GM19238 (cell line): ENCODE measurements at regions not wholly inside any gene's neighbourhood (a gene's known extent, or its start where the extent isn't known, plus 50 kb on each side); places are given as distances from the start of the nearest gene placed in this dataset.

Experiments used
- DNase-seq: peaks from one replicate; pipeline ENCODE4 v3.0.0; 2011; ENCODE audit warnings: low spot score; ENCODE audit not compliant: insufficient read length

- no peak for DNase-seq
Measured at GRCh38 chr11:123258877-123259276, 63.8 kb upstream of the CLMP start.

- no peak for DNase-seq
Measured at GRCh38 chr11:123257370-123257769, 62.3 kb upstream of the CLMP start.

DNA sequence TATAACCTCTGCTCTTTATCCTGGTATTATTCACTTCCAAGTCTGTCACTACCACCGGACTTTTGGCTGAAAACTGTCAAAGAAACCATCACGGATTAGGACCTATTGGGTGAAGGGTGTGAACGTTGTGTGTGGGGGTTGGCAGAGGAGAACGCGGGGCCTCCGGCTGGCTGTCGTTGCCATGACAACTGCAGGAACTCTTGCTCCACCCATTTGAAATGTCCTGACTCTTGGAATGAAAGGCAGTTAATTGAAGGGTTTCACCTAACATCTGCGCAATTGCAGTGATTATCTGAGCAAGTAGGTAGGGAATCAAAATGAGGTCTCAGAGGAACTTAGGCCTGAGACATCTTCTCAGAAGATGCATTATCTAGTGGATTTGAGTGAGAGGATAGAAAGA lies 60.9 kb upstream of the CLMP start:
- DNase-seq, result no peak

DNA sequence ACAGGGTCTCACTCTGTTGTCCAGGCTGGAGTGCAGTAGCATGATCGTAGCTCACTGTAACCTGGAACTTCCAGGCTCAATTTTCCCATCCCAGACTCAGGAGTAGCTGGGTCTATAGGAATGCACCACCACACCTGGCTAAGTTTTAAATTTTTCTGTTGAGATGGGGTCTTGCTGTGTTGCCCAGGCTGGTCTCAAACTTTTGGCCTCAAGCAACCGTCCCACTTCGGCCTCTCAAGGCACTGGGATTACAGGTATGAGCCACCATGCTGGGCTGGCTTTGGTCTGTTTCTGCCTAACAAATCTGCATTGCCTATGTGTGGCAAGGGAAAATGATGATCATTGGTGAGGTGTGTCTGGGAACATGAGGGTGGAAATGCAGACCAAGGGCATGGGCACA lies 59.3 kb upstream of the CLMP start:
- no peak for DNase-seq

DNA sequence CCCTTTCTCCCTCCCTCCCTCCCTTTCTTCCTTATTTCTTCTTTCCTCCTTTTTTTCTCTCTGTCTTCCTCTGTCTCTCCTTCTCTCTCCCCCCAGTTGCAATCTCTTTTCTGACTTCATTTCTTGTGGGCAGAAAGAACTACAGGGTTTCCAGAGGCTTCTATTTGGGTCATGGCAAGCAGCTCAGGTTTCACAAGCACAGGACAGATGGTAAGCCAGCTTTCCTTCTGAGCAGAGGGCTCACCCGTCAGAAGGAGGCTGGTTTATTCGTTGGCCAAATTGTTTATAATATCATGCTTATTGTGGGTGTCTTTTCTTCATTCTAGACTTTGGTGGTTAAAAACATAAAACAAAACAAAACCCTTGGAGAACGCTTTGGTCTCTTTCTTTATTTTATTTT lies 58.9 kb upstream of the CLMP start:
- no peak for DNase-seq

DNA sequence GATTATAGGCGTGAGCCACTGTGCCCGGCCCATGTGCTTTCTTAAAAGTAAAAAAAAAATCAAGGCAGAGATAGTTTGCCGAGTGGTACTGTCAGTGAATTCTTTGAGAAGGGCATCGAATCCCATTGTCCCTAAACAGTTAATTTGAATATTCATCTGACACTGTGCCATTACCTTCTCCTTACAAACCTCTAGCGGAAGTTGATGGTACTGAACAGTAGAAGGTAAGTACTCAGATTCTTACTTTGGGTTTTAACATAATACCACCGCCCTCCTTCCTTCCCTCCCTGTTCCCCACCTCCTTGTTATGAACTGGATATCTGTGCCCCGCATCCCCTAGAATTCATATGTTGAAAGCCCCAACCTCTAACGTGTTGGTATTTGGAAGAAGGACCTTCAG lies 58.2 kb upstream of the CLMP start:
- no peak for DNase-seq

GRCh38 chr11:123251657-123252344 lies 56.8 kb upstream of the CLMP start:
- no peak for DNase-seq

DNA sequence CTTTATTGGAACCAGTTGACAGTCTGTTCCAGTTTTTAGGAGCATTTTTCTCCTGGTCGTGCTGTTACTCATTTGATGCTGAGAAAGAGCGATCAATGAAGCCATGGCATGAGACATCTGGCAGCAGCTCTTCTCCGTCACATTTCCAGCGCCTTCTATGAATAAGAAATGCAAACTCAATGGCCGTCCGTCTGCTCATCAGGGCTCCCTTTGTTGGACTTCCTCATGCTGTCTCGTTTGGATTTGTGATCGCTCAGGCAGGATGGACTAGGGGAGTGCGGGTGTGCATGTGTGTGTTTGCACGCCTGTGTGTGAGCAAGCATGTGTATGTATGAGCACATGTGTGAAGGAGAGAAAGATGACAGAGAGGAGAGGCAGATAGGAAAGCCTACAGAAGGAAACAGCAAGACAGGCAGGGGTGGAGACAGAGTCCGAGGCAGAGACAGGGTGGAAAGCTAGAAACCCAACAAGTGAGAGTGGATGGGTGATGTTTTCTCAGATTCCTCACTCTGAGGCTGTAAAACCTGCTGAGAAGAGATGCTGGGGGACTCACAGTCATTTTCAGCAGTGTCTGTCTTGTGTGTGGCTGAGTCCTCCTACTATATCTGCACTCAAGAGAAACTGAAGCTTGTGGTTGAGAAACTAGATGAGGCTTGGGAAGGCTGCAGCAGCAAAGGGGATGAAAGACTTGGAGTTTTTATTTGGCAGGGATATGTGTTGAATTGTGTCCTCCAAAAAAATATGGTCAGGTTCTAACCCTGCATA lies 56.0 kb upstream of the CLMP start:
- no peak for DNase-seq

GRCh38 chr11:123249354-123249753 lies 54.3 kb upstream of the CLMP start:
- no peak for DNase-seq

- DNase-seq, result no peak
Measured at GRCh38 chr11:123247813-123248379, 52.8 kb upstream of the CLMP start.

DNA sequence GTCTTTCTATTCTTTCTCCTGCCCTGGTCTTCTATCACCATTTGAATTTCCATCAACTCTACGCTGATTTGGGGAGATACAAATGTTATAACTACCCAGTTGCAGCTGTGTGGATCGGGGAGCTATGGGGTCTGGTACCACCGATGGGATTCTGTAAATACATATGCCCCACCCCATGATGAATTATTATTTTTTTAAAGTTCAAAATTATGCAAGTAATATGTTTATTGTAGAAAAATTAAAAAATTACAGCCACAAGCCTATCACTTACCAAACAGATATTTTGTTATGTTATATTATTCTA lies 52.4 kb upstream of the CLMP start:
- no peak for DNase-seq

GRCh38 chr11:123246749-123247495 lies 51.9 kb upstream of the CLMP start:
- peak; percentile 69 for DNase-seq

GRCh38 chr11:123245567-123245966 lies 50.5 kb upstream of the CLMP start:
- DNase-seq, result no peak
